ENCODE measurements at regions not wholly inside any gene's neighbourhood (a gene's known extent, or its start where the extent isn't known, plus 50 kb on each side); places are given as distances from the start of the nearest gene placed in this dataset.
"Not testable (repeated sequence)": the region's sequence is repeated elsewhere in the genome, so short reads cannot be mapped to it uniquely, and the experiment has no call there.

- no peak for DNase-seq (ENCODE audit: low spot score)
Measured at GRCh38 chr4:60652933-60653332, 547.2 kb upstream of the ADGRL3 start.

GRCh38 chr4:60655356-60655755, 544.8 kb upstream of the ADGRL3 start:
- no peak for DNase-seq (ENCODE audit: low spot score)

GRCh38 chr4:60656171-60656570, 544.0 kb upstream of the ADGRL3 start:
- DNase-seq (ENCODE audit: low spot score), result no peak

- DNase-seq (ENCODE audit: low spot score), result no peak
Measured at GRCh38 chr4:60657041-60657440, 543.1 kb upstream of the ADGRL3 start.

- no peak for DNase-seq (ENCODE audit: low spot score)
Measured at GRCh38 chr4:60657807-60658206, 542.3 kb upstream of the ADGRL3 start.

- no peak for DNase-seq (ENCODE audit: low spot score)
Measured at GRCh38 chr4:60663769-60664168, 536.4 kb upstream of the ADGRL3 start.

- no peak for DNase-seq (ENCODE audit: low spot score)
Measured at GRCh38 chr4:60682901-60683300, 517.2 kb upstream of the ADGRL3 start.

- DNase-seq (ENCODE audit: low spot score), result no peak
Measured at GRCh38 chr4:60683357-60683756, 516.8 kb upstream of the ADGRL3 start.

GRCh38 chr4:60683973-60684372, 516.2 kb upstream of the ADGRL3 start:
- peak; percentile 2 for DNase-seq (ENCODE audit: low spot score)

- not testable (repeated sequence) for DNase-seq (ENCODE audit: low spot score)
Measured at GRCh38 chr4:60696062-60696461, 504.1 kb upstream of the ADGRL3 start.

GRCh38 chr4:60709061-60709460, 491.1 kb upstream of the ADGRL3 start:
- no peak for DNase-seq (ENCODE audit: low spot score)

GRCh38 chr4:60718874-60719273, 481.3 kb upstream of the ADGRL3 start:
- no peak for DNase-seq (ENCODE audit: low spot score)

GRCh38 chr4:60721685-60722084, 478.4 kb upstream of the ADGRL3 start:
- no peak for DNase-seq (ENCODE audit: low spot score)

- no peak for DNase-seq (ENCODE audit: low spot score)
Measured at GRCh38 chr4:60723796-60724195, 476.3 kb upstream of the ADGRL3 start.

- DNase-seq (ENCODE audit: low spot score), result no peak
Measured at GRCh38 chr4:60724623-60725022, 475.5 kb upstream of the ADGRL3 start.

- no peak for DNase-seq (ENCODE audit: low spot score)
Measured at GRCh38 chr4:60726779-60727178, 473.3 kb upstream of the ADGRL3 start.

- DNase-seq (ENCODE audit: low spot score), result no peak
Measured at GRCh38 chr4:60729194-60729593, 470.9 kb upstream of the ADGRL3 start.

GRCh38 chr4:60729764-60730163, 470.4 kb upstream of the ADGRL3 start:
- DNase-seq (ENCODE audit: low spot score), result not testable (repeated sequence)

GRCh38 chr4:60737858-60738257, 462.3 kb upstream of the ADGRL3 start:
- DNase-seq (ENCODE audit: low spot score), result no peak

GRCh38 chr4:60743654-60744053, 456.5 kb upstream of the ADGRL3 start:
- DNase-seq (ENCODE audit: low spot score), result no peak

GRCh38 chr4:60744767-60745166, 455.4 kb upstream of the ADGRL3 start:
- DNase-seq (ENCODE audit: low spot score), result no peak

GRCh38 chr4:60745800-60746571, 454.1 kb upstream of the ADGRL3 start:
- no peak for DNase-seq (ENCODE audit: low spot score)

GRCh38 chr4:60750962-60751361, 449.2 kb upstream of the ADGRL3 start:
- no peak for DNase-seq (ENCODE audit: low spot score)

GRCh38 chr4:60757986-60758680, 442.0 kb upstream of the ADGRL3 start:
- DNase-seq (ENCODE audit: low spot score), result no peak
